ENCODE measurements at regions not wholly inside any gene's neighbourhood (a gene's known extent, or its start where the extent isn't known, plus 50 kb on each side); places are given as distances from the start of the nearest gene placed in this dataset.

- intact Hi-C loops (cut with DNase I) = no loop called here
- TF ChIP-seq POLR2A (IDR thresholded peaks at IDR 0.05) (no peak), CTCF (IDR thresholded peaks at IDR 0.05) (no peak)
- H3K4me1 ChIP-seq = no peaks in the 10 kb centered on the region
- ATAC-seq (no peak), DNase-seq (no peak)
- no peak overlapping the region for H3K27ac ChIP-seq
- H3K36me3 ChIP-seq = no peaks in the 10 kb centered on the region
- no peaks in the 10 kb centered on the region for H3K27me3 ChIP-seq
- H3K9me3 ChIP-seq = peaks cover 0 to 10% (median 0%) of the 10 kb centered on the region in 12 donors
- H3K4me3 ChIP-seq = no peak overlapping the region
These were observed 195.3 kb upstream of the PDE5A start for GRCh38 chr4:119823891-119824290.

- WGBS, 4 donors = 82 to 92% (median 91%) methylated on average over 1 of the region's 1 CpG
- intact Hi-C loops (cut with DNase I) = no loop called here
- H3K4me3 ChIP-seq = no peak overlapping the region
- no peak for TF ChIP-seq POLR2A (IDR thresholded peaks at IDR 0.05)
- TF ChIP-seq CTCF (IDR thresholded peaks at IDR 0.05) = no peak
- H3K36me3 ChIP-seq = no peaks in the 10 kb centered on the region
- no peaks in the 10 kb centered on the region for H3K4me1 ChIP-seq
- no peak overlapping the region for H3K27ac ChIP-seq
- DNase-seq = no peak
- no peak for ATAC-seq
- H3K27me3 ChIP-seq = no peaks in the 10 kb centered on the region
- H3K9me3 ChIP-seq = peaks cover 0 to 9% (median 0%) of the 10 kb centered on the region in 12 donors
These were observed 194.4 kb upstream of the PDE5A start for GRCh38 chr4:119823045-119823444.

GRCh38 chr4:119816473-119816872, 187.9 kb upstream of the PDE5A start:
- Histone ChIP-seq H3K27me3 (no peaks in the 10 kb centered on the region), H3K4me1 (no peaks in the 10 kb centered on the region), H3K9me3 (peaks cover 0 to 18% (median 9%) of the 10 kb centered on the region in 12 donors), H3K36me3 (no peaks in the 10 kb centered on the region), H3K27ac (no peak overlapping the region), H3K4me3 (no peak overlapping the region)
- TF ChIP-seq POLR2A (IDR thresholded peaks at IDR 0.05) = no peak
- no peak for TF ChIP-seq CTCF (IDR thresholded peaks at IDR 0.05)
- DNase-seq (no peak), ATAC-seq (no peak)
- intact Hi-C loops (cut with DNase I) = no loop called here

GRCh38 chr4:119810001-119810400, 181.4 kb upstream of the PDE5A start:
- no peak overlapping the region for H3K4me3 ChIP-seq
- TF ChIP-seq POLR2A (IDR thresholded peaks at IDR 0.05) = no peak
- TF ChIP-seq CTCF (IDR thresholded peaks at IDR 0.05) = no peak
- no peak overlapping the region for H3K27ac ChIP-seq
- H3K9me3 ChIP-seq = peaks cover 0 to 43% (median 11%) of the 10 kb centered on the region in 12 donors
- no peaks in the 10 kb centered on the region for H3K4me1 ChIP-seq
- WGBS, 4 donors = 81 to 92% (median 85%) methylated on average over 1 of the region's 1 CpG
- ATAC-seq (no peak), DNase-seq (no peak)
- H3K27me3 ChIP-seq = no peaks in the 10 kb centered on the region
- H3K36me3 ChIP-seq = no peaks in the 10 kb centered on the region
- intact Hi-C loops (cut with DNase I) = no loop called here
